Stimulated activated CD4-positive, alpha-beta T cell treated with anti-CD3 and anti-CD28 coated beads, Interleukin-4, amount 100 ng/mL, for 24 hours (primary cell): ENCODE measurements at regions not wholly inside any gene's neighbourhood (a gene's known extent, or its start where the extent isn't known, plus 50 kb on each side); places are given as distances from the start of the nearest gene placed in this dataset.
A peak's percentile ranks its signal among the peaks of the same experiment; 100 is the strongest.
"Not testable (repeated sequence)": the region's sequence is repeated elsewhere in the genome, so short reads cannot be mapped to it uniquely, and the experiment has no call there.

Experiments used
- DNase-seq: peaks from one replicate; pipeline ENCODE4 v3.0.0-alpha.2; 2020

GRCh38 chr2:147456779-147457178 lies 388.1 kb upstream of the ACVR2A start:
- DNase-seq, result no peak

GRCh38 chr2:147451902-147452515 lies 392.8 kb upstream of the ACVR2A start:
- DNase-seq, result no peak

DNA sequence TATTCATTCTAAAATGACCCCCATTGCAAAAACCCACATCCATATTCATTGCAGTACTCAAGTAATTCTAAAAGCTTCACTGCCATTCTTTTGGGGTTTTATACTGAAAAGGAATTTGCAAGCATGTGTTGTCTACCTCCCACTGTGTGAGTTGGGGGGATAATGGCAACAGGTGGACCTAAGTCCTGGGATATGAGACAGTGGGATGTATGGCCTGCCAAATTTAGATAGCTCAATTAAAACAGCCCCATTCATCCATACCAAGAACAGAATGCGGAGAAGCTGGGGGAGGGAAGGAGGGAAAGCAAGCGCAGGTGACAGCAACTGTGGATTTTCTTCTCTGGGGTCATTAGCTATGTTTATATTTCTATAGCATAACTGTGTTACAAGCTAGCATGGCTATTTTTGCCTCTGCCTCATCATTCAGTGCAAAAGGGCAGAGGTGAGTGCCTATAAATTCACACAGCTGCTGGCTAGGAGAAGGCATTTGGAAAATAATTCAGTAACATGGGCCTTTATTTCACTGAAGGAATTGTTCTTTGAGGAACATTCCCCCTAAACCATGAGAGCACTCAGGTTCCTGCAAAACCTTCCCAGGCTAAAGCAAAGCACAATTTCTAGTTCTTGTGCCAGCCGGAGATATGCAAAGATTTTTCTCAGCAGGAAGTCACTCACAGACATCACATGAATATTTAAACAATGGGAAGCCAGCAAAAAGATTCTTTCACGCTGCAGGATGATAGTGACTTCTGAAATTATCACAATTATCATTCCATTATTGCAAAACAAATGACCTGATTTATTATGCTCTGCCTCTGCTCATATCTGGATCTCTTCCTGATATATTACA lies 393.9 kb upstream of the ACVR2A start:
- DNase-seq, result no peak

DNA sequence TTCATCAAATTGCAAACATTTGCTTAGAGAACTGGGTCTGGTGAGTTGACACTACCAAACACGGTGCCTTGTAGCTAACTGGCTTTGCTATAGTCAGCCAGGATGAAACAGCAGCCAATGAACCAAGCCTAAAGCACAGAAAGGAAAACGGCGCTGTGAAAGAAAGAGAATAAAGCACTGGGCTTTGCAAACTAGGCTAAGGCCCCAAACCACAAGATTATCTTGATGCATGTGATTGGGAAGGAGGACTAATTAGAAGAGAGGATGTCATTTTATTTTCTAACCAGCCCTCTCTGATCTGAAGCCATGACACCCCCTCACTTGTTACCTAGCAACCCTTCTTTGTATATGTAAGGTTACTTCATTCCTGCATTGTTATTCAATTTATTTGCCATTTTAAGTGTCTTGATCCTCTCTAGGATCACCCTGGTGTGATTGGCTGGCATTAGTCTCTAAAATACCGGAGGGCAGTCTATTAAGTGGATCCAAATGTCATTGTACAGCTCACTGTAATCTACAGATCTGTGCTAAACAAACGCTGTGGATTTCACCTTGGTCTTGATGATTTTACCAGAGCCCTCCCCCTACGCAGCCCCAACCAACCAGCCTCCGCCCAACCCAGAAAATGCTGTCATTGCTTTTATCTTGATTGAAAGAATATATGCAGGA lies 395.4 kb upstream of the ACVR2A start:
- DNase-seq, result peak; percentile 29

DNA sequence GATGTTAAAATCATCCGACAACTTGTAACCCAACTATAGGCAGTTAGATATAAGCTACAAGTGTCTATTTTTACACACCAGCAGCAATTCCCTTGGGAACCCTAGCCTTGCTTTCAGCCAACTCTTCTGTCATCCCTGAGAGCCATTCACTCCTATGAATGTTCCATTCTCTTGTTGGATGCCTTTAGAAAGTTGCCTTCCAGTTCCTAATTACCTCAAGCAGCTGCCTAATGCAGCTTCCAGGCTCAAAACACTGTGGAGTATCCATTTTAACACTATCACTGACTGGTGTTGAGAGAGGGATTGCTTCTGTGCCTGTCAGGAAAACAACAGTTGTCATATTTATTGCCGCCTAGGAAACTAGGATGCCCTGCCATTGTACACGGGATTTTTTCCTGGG lies 402.0 kb upstream of the ACVR2A start:
- DNase-seq, result no peak

- DNase-seq, result no peak
Measured at GRCh38 chr2:147441182-147441581, 403.6 kb upstream of the ACVR2A start.

GRCh38 chr2:147440734-147441133 lies 404.1 kb upstream of the ACVR2A start:
- DNase-seq, result no peak

DNA sequence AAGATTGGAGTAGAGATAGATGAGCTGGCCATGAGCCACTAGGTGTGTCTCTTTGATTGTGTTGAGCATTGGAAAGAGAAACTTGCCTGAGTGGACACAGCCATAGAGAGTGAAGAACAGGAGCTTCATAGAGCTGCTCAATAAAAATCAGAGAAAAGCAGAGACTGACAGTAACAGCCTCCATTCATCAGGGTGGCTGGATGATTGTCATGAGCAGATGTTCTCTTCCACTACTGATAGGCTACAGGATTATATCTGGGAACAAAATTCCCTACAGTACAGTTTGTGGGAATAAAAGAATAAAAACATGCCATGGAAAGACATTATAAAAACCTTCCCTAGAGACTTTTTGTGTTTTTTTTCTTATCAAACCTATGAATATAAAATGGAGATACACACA lies 404.8 kb upstream of the ACVR2A start:
- no peak for DNase-seq

GRCh38 chr2:147438882-147439281 lies 405.9 kb upstream of the ACVR2A start:
- DNase-seq, result no peak

DNA sequence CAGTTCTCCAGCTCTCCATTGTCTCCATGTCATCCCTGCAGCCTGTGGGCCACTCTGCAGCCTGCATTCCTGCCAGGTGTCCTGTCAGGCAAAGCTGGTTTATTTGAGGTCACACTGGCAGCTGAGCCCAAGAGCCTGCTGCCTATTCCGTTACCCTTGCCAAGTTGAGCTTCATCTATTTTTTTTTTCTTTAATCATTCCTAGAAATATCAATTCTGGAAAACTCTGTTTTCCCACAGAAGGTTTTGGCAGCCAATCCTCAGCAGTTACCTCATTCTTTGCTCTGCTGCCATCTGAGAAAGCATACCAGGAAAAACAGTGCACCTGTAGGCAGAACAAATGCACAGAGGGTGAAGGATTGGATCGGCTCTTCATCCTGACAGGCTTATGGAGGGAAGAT lies 411.0 kb upstream of the ACVR2A start:
- no peak for DNase-seq

DNA sequence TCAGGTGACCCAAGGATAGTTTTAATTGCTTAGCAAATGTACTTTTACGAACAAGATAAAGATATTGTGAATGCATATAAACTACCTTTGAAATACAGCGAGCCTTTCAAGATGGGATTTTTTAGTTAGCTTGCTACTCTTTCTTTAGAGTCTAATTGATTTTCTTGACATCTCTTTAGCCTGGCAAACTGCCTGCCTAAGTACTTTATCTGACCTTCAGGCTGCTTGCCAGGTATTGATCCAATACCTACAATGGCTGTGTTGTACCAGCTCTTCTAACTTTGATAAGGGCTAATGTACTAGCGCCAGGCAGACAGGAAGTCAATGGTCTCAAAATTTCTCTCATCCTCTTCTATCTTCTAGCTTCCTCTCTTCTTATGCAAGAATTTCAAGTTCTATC lies 414.4 kb upstream of the ACVR2A start:
- DNase-seq, result no peak

DNA sequence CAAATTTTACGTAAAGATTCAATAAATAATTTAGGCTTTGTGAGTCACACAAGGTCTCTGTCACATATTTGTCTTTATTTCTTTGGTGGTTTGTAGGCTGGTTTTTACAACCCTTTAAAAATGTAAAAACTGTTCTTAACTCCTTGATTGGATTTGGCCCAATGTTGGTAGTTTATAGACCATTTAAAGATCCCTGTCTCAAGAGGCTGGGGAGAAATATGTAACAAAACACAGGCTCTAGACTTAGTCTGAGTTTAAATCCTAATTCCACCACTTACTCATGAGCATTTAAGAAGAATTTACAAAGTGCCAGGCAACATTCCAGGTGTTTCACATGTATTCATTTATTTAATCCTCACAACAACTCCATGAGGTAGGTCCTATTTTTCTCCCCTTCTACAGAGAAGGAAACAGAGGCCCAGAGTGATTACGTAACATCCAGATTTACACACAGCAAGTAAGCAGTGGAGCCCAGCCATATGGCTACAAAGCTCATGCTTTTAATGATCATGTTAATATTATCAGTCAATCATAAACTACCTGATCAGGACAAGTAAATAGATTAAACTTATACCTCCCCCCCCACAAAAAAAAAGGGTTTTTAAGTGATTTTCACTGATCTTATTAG lies 416.6 kb upstream of the ACVR2A start:
- DNase-seq, result no peak

GRCh38 chr2:147425437-147426029 lies 419.3 kb upstream of the ACVR2A start:
- DNase-seq, result no peak

GRCh38 chr2:147424766-147425165 lies 420.1 kb upstream of the ACVR2A start:
- DNase-seq, result no peak

GRCh38 chr2:147420947-147421675 lies 423.7 kb upstream of the ACVR2A start:
- DNase-seq, result no peak

- DNase-seq, result no peak
Measured at GRCh38 chr2:147420517-147420916, 424.3 kb upstream of the ACVR2A start.

DNA sequence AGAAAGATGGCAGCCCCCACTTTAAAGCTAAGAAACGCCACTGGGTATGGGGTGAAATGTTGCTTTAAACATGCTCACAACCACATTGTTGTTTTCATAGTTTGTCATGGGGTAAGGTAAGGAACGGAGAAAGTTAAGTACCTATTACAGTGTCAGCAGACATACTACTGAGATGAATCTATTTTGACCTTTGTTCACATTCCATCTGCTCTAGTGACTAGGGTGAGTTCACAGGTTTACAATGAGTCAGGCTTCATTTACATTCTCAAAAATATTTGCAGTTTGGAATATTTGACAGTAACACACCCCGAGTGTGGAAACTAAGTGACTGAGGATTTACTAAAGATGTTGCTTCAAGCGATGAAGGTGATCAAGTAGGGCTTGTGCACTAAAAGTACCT lies 428.7 kb upstream of the ACVR2A start:
- DNase-seq, result no peak

- not testable (repeated sequence) for DNase-seq
Measured at GRCh38 chr2:147414656-147415055, 430.2 kb upstream of the ACVR2A start.

DNA sequence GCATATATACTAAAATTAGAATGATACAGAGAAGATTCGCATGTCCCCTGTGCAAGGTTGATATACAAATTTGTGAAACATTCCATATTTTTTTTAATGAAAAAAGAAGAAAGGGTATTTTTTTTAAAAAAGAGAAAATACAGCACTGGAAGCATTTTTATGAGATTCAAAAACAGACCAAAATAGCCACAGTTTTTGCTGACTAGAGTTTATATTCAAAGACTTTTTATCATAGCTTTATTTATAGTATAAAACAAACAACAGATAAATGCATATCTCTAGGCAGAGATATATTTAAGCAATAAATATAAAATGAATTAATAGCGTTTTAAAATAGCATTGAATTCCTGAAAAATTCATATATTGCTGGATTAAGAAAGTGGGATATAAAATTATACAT lies 436.5 kb upstream of the ACVR2A start:
- DNase-seq, result no peak

GRCh38 chr2:147405651-147406050 lies 439.2 kb upstream of the ACVR2A start:
- DNase-seq, result no peak

GRCh38 chr2:147398996-147399395 lies 445.8 kb upstream of the ACVR2A start:
- no peak for DNase-seq

GRCh38 chr2:147398301-147398700 lies 446.5 kb upstream of the ACVR2A start:
- no peak for DNase-seq
